ENCODE measurements at regions not wholly inside any gene's neighbourhood (a gene's known extent, or its start where the extent isn't known, plus 50 kb on each side); places are given as distances from the start of the nearest gene placed in this dataset.
"Not testable (repeated sequence)": the region's sequence is repeated elsewhere in the genome, so short reads cannot be mapped to it uniquely, and the experiment has no call there.

DNA sequence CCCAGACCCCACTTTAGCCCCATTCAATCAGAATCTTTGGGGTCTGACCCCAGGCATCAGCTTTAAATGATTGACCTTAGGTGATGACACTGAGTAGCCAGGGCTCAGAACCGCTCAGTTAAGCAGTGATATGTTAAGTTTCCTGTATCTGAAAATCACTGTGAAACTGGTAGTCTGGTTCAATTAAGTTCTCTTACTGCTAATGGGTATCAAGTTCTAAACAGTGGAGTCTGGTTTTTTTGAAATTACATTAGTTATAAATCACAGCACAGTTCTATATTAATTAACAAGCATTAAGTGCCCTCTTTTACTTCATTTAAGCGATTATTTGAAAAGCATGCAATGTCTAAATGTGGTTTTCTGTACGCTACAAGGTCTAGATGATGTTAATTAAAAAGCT lies 117.9 kb downstream of the HAUS1 start:
- H3K4me3 ChIP-seq = no peak overlapping the region
- no peak for DNase-seq
- no peaks in the 10 kb centered on the region for H3K27me3 ChIP-seq
- no peak overlapping the region for H3K27ac ChIP-seq
- TF ChIP-seq POLR2A (IDR thresholded peaks at IDR 0.05) (no peak), CTCF (IDR thresholded peaks at IDR 0.05) (no peak)
- peaks cover 0 to under 1% (median 0%) of the 10 kb centered on the region in 3 donors for H3K36me3 ChIP-seq
- H3K4me1 ChIP-seq = no peaks in the 10 kb centered on the region
- no peaks in the 10 kb centered on the region for H3K9me3 ChIP-seq

- no peak overlapping the region for H3K4me3 ChIP-seq
- H3K36me3 ChIP-seq = no peaks in the 10 kb centered on the region
- no peaks in the 10 kb centered on the region for H3K4me1 ChIP-seq
- no peak for DNase-seq
- H3K27ac ChIP-seq = no peak overlapping the region
- no peaks in the 10 kb centered on the region for H3K9me3 ChIP-seq
- no peaks in the 10 kb centered on the region for H3K27me3 ChIP-seq
- TF ChIP-seq CTCF (IDR thresholded peaks at IDR 0.05) (no peak), POLR2A (IDR thresholded peaks at IDR 0.05) (no peak)
Observed at GRCh38 chr18:46222710-46223360, 118.7 kb downstream of the HAUS1 start.

GRCh38 chr18:46224181-46224775 lies 120.1 kb downstream of the HAUS1 start:
- Histone ChIP-seq H3K27ac (no peak overlapping the region), H3K4me1 (no peaks in the 10 kb centered on the region), H3K4me3 (no peak overlapping the region), H3K9me3 (no peaks in the 10 kb centered on the region), H3K27me3 (no peaks in the 10 kb centered on the region), H3K36me3 (no peaks in the 10 kb centered on the region)
- DNase-seq = no peak
- TF ChIP-seq CTCF (IDR thresholded peaks at IDR 0.05) = no peak
- TF ChIP-seq POLR2A (IDR thresholded peaks at IDR 0.05) = no peak

- Histone ChIP-seq H3K36me3 (no peaks in the 10 kb centered on the region), H3K4me1 (no peaks in the 10 kb centered on the region), H3K27me3 (no peaks in the 10 kb centered on the region), H3K27ac (no peak overlapping the region), H3K9me3 (no peaks in the 10 kb centered on the region), H3K4me3 (no peak overlapping the region)
- no peak for DNase-seq
- TF ChIP-seq POLR2A (IDR thresholded peaks at IDR 0.05) (no peak), CTCF (IDR thresholded peaks at IDR 0.05) (no peak)
Observed at GRCh38 chr18:46226461-46226860, 122.3 kb downstream of the HAUS1 start.

DNA sequence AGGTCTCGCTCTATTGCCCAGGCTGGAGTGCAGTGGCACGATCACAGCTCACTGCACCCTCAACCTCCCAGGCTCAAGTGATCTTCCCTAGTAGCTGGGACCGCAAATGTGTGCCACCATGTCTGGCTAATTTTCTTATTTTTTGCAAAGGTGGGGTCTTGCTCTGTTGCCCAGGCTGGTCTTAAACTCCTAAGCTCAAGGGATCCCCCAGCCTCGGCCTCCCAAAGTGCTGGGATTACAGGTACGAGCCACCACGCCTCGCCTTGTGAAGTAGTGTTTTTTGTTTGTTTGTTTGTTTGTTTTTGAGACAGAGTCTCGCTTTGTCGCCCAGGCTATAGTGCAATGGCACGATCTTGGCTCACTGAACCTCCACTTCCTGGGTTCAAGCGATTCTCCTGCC lies 125.5 kb downstream of the HAUS1 start:
- H3K4me1 ChIP-seq, H3K36me3 ChIP-seq, DNase-seq, H3K4me3 ChIP-seq, H3K9me3 ChIP-seq, H3K27me3 ChIP-seq, H3K27ac ChIP-seq: not testable (repeated sequence)

DNA sequence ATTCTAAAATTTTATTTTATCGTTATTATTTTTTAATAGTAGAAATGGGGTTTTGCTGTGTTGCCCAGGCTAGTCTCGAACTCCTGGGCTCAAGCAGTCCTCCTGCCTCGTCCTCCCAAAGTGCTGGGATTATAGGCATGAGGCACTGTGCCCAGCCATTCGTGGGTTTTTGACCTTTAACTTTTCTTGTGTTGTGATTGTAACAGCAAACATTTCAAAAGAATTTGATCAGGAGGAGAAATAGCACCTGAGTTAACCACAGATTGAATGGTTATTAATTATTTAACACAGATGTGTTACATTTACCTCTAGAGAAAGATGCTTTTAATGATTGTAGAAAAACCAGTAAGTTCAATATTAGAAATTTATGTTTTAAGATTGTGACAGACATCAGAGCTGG lies 132.0 kb downstream of the HAUS1 start:
- TF ChIP-seq POLR2A (IDR thresholded peaks at IDR 0.05) = no peak
- TF ChIP-seq CTCF (IDR thresholded peaks at IDR 0.05) = no peak
- H3K9me3 ChIP-seq = no peaks in the 10 kb centered on the region
- no peaks in the 10 kb centered on the region for H3K36me3 ChIP-seq
- DNase-seq = no peak
- H3K27ac ChIP-seq = no peak overlapping the region
- no peaks in the 10 kb centered on the region for H3K27me3 ChIP-seq
- H3K4me3 ChIP-seq = no peak overlapping the region
- no peaks in the 10 kb centered on the region for H3K4me1 ChIP-seq

All from Peyer's patch (tissue), 4 donors.